Osteocyte (in vitro differentiated cells): ENCODE measurements at regions not wholly inside any gene's neighbourhood (a gene's known extent, or its start where the extent isn't known, plus 50 kb on each side); places are given as distances from the start of the nearest gene placed in this dataset.

Source experiments
- DNase-seq: peaks from one replicate; pipeline ENCODE4 v3.0.0; 2021; ENCODE audit warnings: mixed read lengths; ENCODE audit not compliant: unreplicated experiment; ENCODE audit errors: extremely low spot score
- H3K27ac Mint-ChIP-seq: one replicate; pipeline ENCODE4 v1.8.0; 2021; ENCODE audit warnings: mild to moderate bottlenecking, mixed read lengths; ENCODE audit not compliant: unreplicated experiment
- H3K27me3 Mint-ChIP-seq: one replicate; pipeline ENCODE4 v1.8.0; 2021; ENCODE audit warnings: mixed read lengths; ENCODE audit not compliant: unreplicated experiment
- H3K36me3 Mint-ChIP-seq: one replicate; pipeline ENCODE4 v1.8.0; 2021; ENCODE audit warnings: mixed read lengths; ENCODE audit not compliant: unreplicated experiment
- H3K4me1 Mint-ChIP-seq: one replicate; pipeline ENCODE4 v1.8.0; 2021; ENCODE audit warnings: mixed read lengths; ENCODE audit not compliant: unreplicated experiment
- H3K4me3 Mint-ChIP-seq: one replicate; pipeline ENCODE4 v1.8.0; 2021; ENCODE audit warnings: mild to moderate bottlenecking, moderate library complexity, mixed read lengths; ENCODE audit not compliant: unreplicated experiment
- H3K9me3 Mint-ChIP-seq: one replicate; pipeline ENCODE4 v1.8.0; 2021; ENCODE audit warnings: mixed read lengths; ENCODE audit not compliant: unreplicated experiment
- TF ChIP-seq, protein P1 (sequence below): fragments of 200-600 bp; sonication (generic); IDR thresholded peaks from 2 replicates; pipeline ENCODE4 v1.5.0; 2021; ENCODE audit warnings: antibody characterized with exemption, mild to moderate bottlenecking, moderate library complexity

DNA sequence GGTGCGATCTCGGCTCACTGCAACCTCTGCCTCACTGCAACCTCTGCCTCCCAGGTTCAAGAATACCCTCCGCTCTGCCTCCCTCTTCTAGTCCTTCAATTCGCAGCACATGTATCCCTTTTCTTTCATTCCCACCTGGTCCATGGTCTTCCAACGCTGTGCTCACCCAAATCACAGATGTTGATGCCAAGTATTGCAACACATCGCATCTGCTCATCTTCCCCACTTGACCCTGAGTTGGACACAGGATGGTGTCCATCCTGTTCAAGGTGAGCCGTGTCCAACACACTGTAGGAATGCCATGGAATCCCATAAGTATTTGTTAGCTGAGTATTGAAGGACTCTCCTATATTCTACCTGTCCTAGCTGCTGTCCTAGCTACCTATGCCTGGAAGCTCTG lies 50.6 kb upstream of the ETV6 start:
- no peak overlapping the region for H3K27ac Mint-ChIP-seq
- H3K27me3 Mint-ChIP-seq = peaks cover 4% of the 10 kb centered on the region
- no peak overlapping the region for H3K4me3 Mint-ChIP-seq
- no peaks in the 10 kb centered on the region for H3K36me3 Mint-ChIP-seq
- peaks cover 8% of the 10 kb centered on the region for H3K4me1 Mint-ChIP-seq
- TF ChIP-seq, protein P1, sequence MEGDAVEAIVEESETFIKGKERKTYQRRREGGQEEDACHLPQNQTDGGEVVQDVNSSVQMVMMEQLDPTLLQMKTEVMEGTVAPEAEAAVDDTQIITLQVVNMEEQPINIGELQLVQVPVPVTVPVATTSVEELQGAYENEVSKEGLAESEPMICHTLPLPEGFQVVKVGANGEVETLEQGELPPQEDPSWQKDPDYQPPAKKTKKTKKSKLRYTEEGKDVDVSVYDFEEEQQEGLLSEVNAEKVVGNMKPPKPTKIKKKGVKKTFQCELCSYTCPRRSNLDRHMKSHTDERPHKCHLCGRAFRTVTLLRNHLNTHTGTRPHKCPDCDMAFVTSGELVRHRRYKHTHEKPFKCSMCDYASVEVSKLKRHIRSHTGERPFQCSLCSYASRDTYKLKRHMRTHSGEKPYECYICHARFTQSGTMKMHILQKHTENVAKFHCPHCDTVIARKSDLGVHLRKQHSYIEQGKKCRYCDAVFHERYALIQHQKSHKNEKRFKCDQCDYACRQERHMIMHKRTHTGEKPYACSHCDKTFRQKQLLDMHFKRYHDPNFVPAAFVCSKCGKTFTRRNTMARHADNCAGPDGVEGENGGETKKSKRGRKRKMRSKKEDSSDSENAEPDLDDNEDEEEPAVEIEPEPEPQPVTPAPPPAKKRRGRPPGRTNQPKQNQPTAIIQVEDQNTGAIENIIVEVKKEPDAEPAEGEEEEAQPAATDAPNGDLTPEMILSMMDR = no peak
- no peaks in the 10 kb centered on the region for H3K9me3 Mint-ChIP-seq
- DNase-seq = no peak
